Epithelial cell of proximal tubule (primary cell): ENCODE measurements at regions not wholly inside any gene's neighbourhood (a gene's known extent, or its start where the extent isn't known, plus 50 kb on each side); places are given as distances from the start of the nearest gene placed in this dataset.

Source experiments
- DNase-seq: peaks from one replicate; pipeline ENCODE4 v3.0.0-alpha.2; 2011; ENCODE audit warnings: low read depth
- H3K4me3 ChIP-seq: 2 replicates; pipeline ENCODE4 v1.5.1; 2011; ENCODE audit warnings: low read depth, mild to moderate bottlenecking, low read length
- CTCF ChIP-seq: conservative IDR thresholded peaks from 2 replicates; pipeline ENCODE4 v1.5.1; 2012; ENCODE audit warnings: low read depth, mild to moderate bottlenecking, low read length

GRCh38 chr17:6231886-6232731, 161.9 kb downstream of the WSCD1 start:
- no peak overlapping the region for H3K4me3 ChIP-seq
- DNase-seq, result no peak
- peak; percentile 16 for TF ChIP-seq CTCF

- no peak for DNase-seq
- TF ChIP-seq CTCF, result no peak
- no peak overlapping the region for H3K4me3 ChIP-seq
These were observed 161.3 kb downstream of the WSCD1 start for GRCh38 chr17:6231465-6231864.

- DNase-seq, result no peak
- no peak for TF ChIP-seq CTCF
These were observed 148.2 kb downstream of the WSCD1 start for GRCh38 chr17:6218333-6218732.

GRCh38 chr17:6215071-6216035, 145.2 kb downstream of the WSCD1 start:
- TF ChIP-seq CTCF, result no peak
- no peak for DNase-seq
- no peak overlapping the region for H3K4me3 ChIP-seq

More at GRCh38 chr17:6218333-6218732, 148.2 kb downstream of the WSCD1 start:
- H3K4me3 ChIP-seq, result no peak overlapping the region

GRCh38 chr17:6213859-6214258, 143.7 kb downstream of the WSCD1 start:
- DNase-seq, result no peak
- no peak overlapping the region for H3K4me3 ChIP-seq
- no peak for TF ChIP-seq CTCF

- H3K4me3 ChIP-seq, result no peak overlapping the region
- TF ChIP-seq CTCF, result no peak
- no peak for DNase-seq
These were observed 142.6 kb downstream of the WSCD1 start for GRCh38 chr17:6212766-6213165.
